ENCODE measurements at regions not wholly inside any gene's neighbourhood (a gene's known extent, or its start where the extent isn't known, plus 50 kb on each side); places are given as distances from the start of the nearest gene placed in this dataset.

GRCh38 chr10:45155784-45156183 lies 155.1 kb downstream of the ZNF22 start:
- TF ChIP-seq CTCF (IDR thresholded peaks at IDR 0.05) = no peak

DNA sequence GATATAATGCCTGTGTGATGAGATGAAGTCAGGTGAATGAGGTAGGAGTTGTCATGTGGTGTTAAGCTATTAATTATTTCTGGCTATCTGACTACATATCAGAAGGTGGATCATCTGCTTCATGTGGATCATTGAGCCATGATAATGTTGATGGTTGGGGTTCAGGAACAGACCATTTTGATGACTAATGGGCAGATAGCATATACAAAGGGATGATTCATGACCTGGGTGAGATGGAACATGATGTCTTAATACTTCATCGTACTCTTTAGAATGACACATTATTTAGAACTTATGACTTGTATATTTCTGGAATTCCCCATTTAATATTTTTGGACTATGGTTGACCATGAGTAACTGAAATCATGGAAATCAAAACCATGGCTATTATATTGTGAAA lies 155.1 kb downstream of the OR13A1 start:
- no peak for TF ChIP-seq CTCF (IDR thresholded peaks at IDR 0.05)

DNA sequence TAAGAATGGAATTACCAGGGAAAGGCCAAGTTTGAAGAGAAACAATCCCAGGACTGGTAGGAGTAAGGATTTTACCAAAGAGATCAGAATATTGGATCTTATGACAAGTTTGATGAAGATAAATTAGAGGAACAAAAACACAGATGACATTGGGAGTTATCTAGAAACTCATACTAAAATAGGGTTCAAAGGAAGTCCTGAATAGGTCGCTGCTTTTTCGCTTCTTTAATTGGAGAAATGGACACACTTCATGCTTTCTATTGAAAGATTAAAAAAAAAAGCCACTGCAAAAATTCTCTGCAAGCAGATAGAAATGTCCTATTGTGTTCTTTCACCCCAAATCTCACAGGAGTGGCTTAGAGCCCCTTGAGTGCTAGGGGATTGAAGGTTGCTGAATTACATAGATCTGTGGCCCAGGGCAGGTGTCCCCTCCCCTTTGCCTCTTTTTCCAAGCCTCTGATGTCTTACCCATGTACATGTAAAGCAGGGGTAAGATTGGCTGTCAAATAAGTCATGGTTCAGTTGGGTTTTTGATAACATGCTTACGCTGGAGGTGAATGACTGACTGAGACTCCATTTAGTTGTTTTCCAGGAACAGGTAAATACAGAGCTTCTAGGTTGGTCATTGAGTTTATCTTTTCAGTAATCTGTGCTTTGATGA lies 152.0 kb downstream of the OR13A1 start:
- no peak for TF ChIP-seq CTCF (IDR thresholded peaks at IDR 0.05)

- no peak for TF ChIP-seq CTCF (IDR thresholded peaks at IDR 0.05)
Measured at GRCh38 chr10:45179691-45180090, 135.7 kb downstream of the OR13A1 start.

DNA sequence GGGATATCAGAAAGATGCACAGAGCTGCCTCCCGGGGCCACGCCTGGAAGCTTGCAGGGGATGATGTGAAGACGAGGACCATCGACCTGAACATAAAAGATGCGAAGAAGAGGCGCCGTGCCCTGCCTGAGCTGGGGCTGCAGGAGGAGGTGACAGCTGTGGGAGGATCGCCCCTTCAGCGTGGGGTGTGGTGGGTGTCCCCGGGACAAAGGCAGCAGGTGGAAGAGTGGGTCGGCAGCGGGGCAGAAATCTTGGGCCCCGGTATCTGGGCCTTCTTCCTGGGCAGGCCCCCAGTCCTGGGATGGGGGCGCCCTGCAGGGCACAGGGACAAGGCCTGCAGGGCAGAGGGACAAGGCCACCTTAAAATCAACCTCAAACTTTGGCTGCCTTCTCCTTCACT lies 134.9 kb downstream of the OR13A1 start:
- no peak for TF ChIP-seq CTCF (IDR thresholded peaks at IDR 0.05)

DNA sequence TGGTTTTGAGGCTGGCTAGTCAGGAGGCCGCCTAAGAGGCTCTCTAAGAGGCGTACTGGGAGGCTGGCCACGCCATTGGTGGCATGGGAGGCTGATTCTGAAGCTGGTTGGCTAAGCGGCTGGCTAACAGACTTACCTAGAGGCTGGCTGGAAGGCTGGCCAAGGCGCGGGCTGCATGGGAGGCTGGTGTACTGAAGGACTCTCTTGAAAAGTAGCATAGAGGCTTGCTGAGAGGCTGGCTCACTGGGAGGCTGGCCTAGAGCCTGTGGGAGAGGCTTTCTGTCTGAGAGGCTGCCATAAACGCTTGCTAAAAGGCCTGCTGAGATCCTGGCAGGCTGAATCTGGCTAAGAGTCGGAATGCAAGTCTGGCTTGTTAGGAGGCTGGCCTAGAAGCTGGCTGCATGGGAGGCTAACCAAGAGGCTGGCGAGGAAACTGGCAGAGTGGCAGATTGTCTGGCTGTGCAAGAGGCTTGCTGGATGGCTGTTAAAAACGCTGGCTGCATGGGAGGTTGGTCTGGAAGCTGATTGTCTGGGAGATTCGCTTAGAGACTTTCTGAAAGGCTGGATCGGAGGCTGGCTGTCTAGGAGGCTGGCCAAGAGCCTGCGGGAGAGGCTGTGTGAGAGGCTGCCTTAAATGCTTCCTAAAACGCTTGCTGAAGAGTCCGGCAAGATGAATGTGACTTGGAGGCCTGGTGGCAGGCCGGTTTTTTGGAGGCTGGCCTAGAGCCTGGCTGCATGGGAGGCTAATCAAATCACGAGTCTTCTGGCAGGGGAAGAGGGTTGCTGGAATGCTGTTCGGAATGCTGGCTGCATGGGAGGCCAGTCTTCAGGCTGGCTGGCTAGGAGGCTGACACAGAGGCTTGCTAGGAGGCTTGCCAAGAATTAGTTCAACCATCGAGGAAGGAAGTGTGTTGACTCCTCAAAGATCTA lies 134.2 kb downstream of the OR13A1 start:
- TF ChIP-seq CTCF (IDR thresholded peaks at IDR 0.05) = no peak

GRCh38 chr10:45183174-45183573 lies 132.2 kb downstream of the OR13A1 start:
- TF ChIP-seq CTCF (IDR thresholded peaks at IDR 0.05) = no peak

All from LNCAP (cell line).